Ascending aorta (tissue), 2 donors: ENCODE measurements at regions not wholly inside any gene's neighbourhood (a gene's known extent, or its start where the extent isn't known, plus 50 kb on each side); places are given as distances from the start of the nearest gene placed in this dataset.

Experiments used
- DNase-seq, 2 donors: peaks; one replicate each; pipeline ENCODE4 v3.0.0-alpha.2; 2019; ENCODE audit warnings: low spot score in 2 of 2
- H3K27ac ChIP-seq, 2 donors: fragments of 200-600 bp; sonication (generic); one replicate each; pipeline ENCODE4 v1.5.1; 2016 to 2017; ENCODE audit warnings: mild to moderate bottlenecking in 1 of 2
- H3K27me3 ChIP-seq: fragments of 200-600 bp; sonication (generic); one replicate; pipeline ENCODE4 v1.5.1; 2017
- H3K36me3 ChIP-seq, 2 donors: fragments of 200-600 bp; sonication (generic); one replicate each; pipeline ENCODE4 v1.5.1; 2016
- H3K4me1 ChIP-seq, 2 donors: fragments of 200-600 bp; sonication (generic); one replicate each; pipeline ENCODE4 v1.5.1; 2016 to 2017; ENCODE audit warnings: mild to moderate bottlenecking in 1 of 2
- H3K4me3 ChIP-seq, 2 donors: fragments of 200-600 bp; sonication (generic); one replicate each; pipeline ENCODE4 v1.5.1; 2016 to 2017; ENCODE audit warnings: mild to moderate bottlenecking in 1 of 2
- H3K9me3 ChIP-seq, 2 donors: fragments of 200-600 bp; sonication (generic); one replicate each; pipeline ENCODE4 v1.5.1; 2016
- CTCF ChIP-seq, 3 experiments: fragments of 200-600 bp in 2 of 3; fragments of 450-650 bp in 1 of 3; sonication (generic) in 2 of 3; IDR thresholded peaks; one replicate each; pipeline ENCODE4 v1.5.1; 2016 to 2019; ENCODE audit warnings: antibody characterized with exemption in 3 of 3, mild to moderate bottlenecking in 1 of 3, moderate library complexity in 1 of 3
- intact Hi-C: fragments of 100-400 bp; cut with DNase I; formaldehyde crosslinking; loops from one replicate; pipeline ENCODE4 v1.15.1; 2023

GRCh38 chr13:21996049-21996448 is 325.2 kb downstream of the FGF9 start:
- DNase-seq = no peak
- Histone ChIP-seq H3K4me3 (no peak overlapping the region), H3K27me3 (no peaks in the 10 kb centered on the region), H3K9me3 (no peaks in the 10 kb centered on the region), H3K4me1 (no peaks in the 10 kb centered on the region), H3K36me3 (no peaks in the 10 kb centered on the region), H3K27ac (no peak overlapping the region)
- intact Hi-C loops = no loop called here
- no peak for TF ChIP-seq CTCF (IDR thresholded peaks at IDR 0.05)

GRCh38 chr13:21997726-21998125 is 326.9 kb downstream of the FGF9 start:
- H3K27me3 ChIP-seq = no peaks in the 10 kb centered on the region
- no peaks in the 10 kb centered on the region for H3K4me1 ChIP-seq
- H3K4me3 ChIP-seq = no peak overlapping the region
- no peak overlapping the region for H3K27ac ChIP-seq
- no peak for DNase-seq
- no peaks in the 10 kb centered on the region for H3K36me3 ChIP-seq
- no peak for TF ChIP-seq CTCF (IDR thresholded peaks at IDR 0.05)
- H3K9me3 ChIP-seq = no peaks in the 10 kb centered on the region
- intact Hi-C loops = no loop called here

- Histone ChIP-seq H3K27me3 (no peaks in the 10 kb centered on the region), H3K4me3 (no peak overlapping the region), H3K36me3 (no peaks in the 10 kb centered on the region), H3K4me1 (no peaks in the 10 kb centered on the region), H3K9me3 (no peaks in the 10 kb centered on the region), H3K27ac (no peak overlapping the region)
- DNase-seq = no peak
- intact Hi-C loops = no loop called here
- TF ChIP-seq CTCF (IDR thresholded peaks at IDR 0.05) = no peak
These were observed 327.6 kb downstream of the FGF9 start for GRCh38 chr13:21998279-21998990.

GRCh38 chr13:21999666-22000065 is 328.8 kb downstream of the FGF9 start:
- no peak for DNase-seq
- no peak for TF ChIP-seq CTCF (IDR thresholded peaks at IDR 0.05)
- intact Hi-C loops = no loop called here
- no peaks in the 10 kb centered on the region for H3K4me1 ChIP-seq
- no peaks in the 10 kb centered on the region for H3K27me3 ChIP-seq
- H3K27ac ChIP-seq = no peak overlapping the region
- no peaks in the 10 kb centered on the region for H3K36me3 ChIP-seq
- H3K9me3 ChIP-seq = no peaks in the 10 kb centered on the region
- H3K4me3 ChIP-seq = no peak overlapping the region

- no peak overlapping the region for H3K27ac ChIP-seq
- intact Hi-C loops = no loop called here
- no peaks in the 10 kb centered on the region for H3K36me3 ChIP-seq
- H3K4me3 ChIP-seq = no peak overlapping the region
- TF ChIP-seq CTCF (IDR thresholded peaks at IDR 0.05) = no peak
- H3K9me3 ChIP-seq = no peaks in the 10 kb centered on the region
- H3K27me3 ChIP-seq = no peaks in the 10 kb centered on the region
- no peaks in the 10 kb centered on the region for H3K4me1 ChIP-seq
- DNase-seq = no peak
These were observed 329.3 kb downstream of the FGF9 start for GRCh38 chr13:22000191-22000590.

GRCh38 chr13:22001336-22001735 is 330.5 kb downstream of the FGF9 start:
- intact Hi-C loops = no loop called here
- DNase-seq = no peak
- H3K27me3 ChIP-seq = no peaks in the 10 kb centered on the region
- no peaks in the 10 kb centered on the region for H3K36me3 ChIP-seq
- no peak overlapping the region for H3K27ac ChIP-seq
- H3K4me1 ChIP-seq = no peaks in the 10 kb centered on the region
- no peaks in the 10 kb centered on the region for H3K9me3 ChIP-seq
- TF ChIP-seq CTCF (IDR thresholded peaks at IDR 0.05) = no peak
- H3K4me3 ChIP-seq = no peak overlapping the region
